Fibroblast of villous mesenchyme (primary cell): ENCODE measurements at regions not wholly inside any gene's neighbourhood (a gene's known extent, or its start where the extent isn't known, plus 50 kb on each side); places are given as distances from the start of the nearest gene placed in this dataset.

Experiments
- DNase-seq: peaks from one replicate; pipeline ENCODE4 v3.0.0-alpha.2; 2010; ENCODE audit warnings: low read depth
- H3K4me3 ChIP-seq: 2 replicates; pipeline ENCODE4 v1.5.1; 2011; ENCODE audit warnings: low read depth, mild to moderate bottlenecking, low read length
- CTCF ChIP-seq: IDR thresholded peaks from 2 replicates; pipeline ENCODE4 v1.5.1; 2012; ENCODE audit warnings: low read depth, mild to moderate bottlenecking, low read length; ENCODE audit not compliant: insufficient read depth

GRCh38 chr10:105647354-105647753, 1006.3 kb downstream of the SORCS3 start:
- TF ChIP-seq CTCF, result no peak
- DNase-seq, result no peak
- H3K4me3 ChIP-seq, result no peak overlapping the region

GRCh38 chr10:105644978-105645377, 1003.9 kb downstream of the SORCS3 start:
- no peak for DNase-seq
- TF ChIP-seq CTCF, result no peak
- H3K4me3 ChIP-seq, result no peak overlapping the region

- DNase-seq, result no peak
- no peak overlapping the region for H3K4me3 ChIP-seq
- TF ChIP-seq CTCF, result no peak
Observed at GRCh38 chr10:105644559-105644958, 1003.5 kb downstream of the SORCS3 start.

- DNase-seq, result no peak
- H3K4me3 ChIP-seq, result no peak overlapping the region
- TF ChIP-seq CTCF, result no peak
Observed at GRCh38 chr10:105644091-105644490, 1003.0 kb downstream of the SORCS3 start.

DNA sequence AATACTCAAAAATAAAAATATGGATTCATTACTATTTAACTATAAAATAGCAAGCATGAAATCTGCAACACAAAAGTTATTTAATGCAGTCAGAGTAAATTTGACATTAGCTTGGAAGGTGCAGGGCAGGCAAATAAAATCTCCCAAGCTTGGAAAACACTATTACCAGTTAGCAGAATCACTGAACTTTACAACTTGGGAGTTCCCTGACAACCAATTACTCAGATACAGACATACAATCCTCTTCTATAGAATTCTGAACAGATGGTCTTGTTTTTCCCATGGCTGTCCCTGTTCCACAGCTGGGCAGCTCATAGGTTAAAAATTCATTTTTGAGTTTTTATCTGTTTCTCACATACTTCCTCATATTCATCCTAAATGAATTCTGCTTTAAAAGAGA, 1002.6 kb downstream of the SORCS3 start:
- no peak for DNase-seq
- no peak overlapping the region for H3K4me3 ChIP-seq
- no peak for TF ChIP-seq CTCF

GRCh38 chr10:105634281-105634680, 993.2 kb downstream of the SORCS3 start:
- no peak overlapping the region for H3K4me3 ChIP-seq
- no peak for TF ChIP-seq CTCF
- no peak for DNase-seq

- no peak overlapping the region for H3K4me3 ChIP-seq
- DNase-seq, result no peak
- no peak for TF ChIP-seq CTCF
Observed at GRCh38 chr10:105615715-105616365, 974.8 kb downstream of the SORCS3 start.
